Esophagus squamous epithelium (tissue), 4 donors: ENCODE measurements at regions not wholly inside any gene's neighbourhood (a gene's known extent, or its start where the extent isn't known, plus 50 kb on each side); places are given as distances from the start of the nearest gene placed in this dataset.

Source experiments
- POLR2A ChIP-seq, 4 donors: fragments of 450-650 bp; IDR thresholded peaks; one replicate each; pipeline ENCODE4 v1.6.1; 2017; ENCODE audit warnings: antibody characterized with exemption in 4 of 4, mild to moderate bottlenecking in 4 of 4, moderate library complexity in 3 of 4
- TF ChIP-seq, protein P1 (sequence below), 6 experiments: fragments of 450-650 bp in 4 of 6; fragments of 200-600 bp in 2 of 6; sonication (generic) in 2 of 6; IDR thresholded peaks; one replicate each; pipeline ENCODE4 v1.5.1; 2016 to 2019; ENCODE audit warnings: antibody characterized with exemption in 6 of 6, mild to moderate bottlenecking in 4 of 6, moderate library complexity in 4 of 6

GRCh38 chr5:9710069-9710468 lies 79.9 kb upstream of the TAS2R1 start:
- no peak for TF ChIP-seq POLR2A (IDR thresholded peaks at IDR 0.05)
- TF ChIP-seq, protein P1, sequence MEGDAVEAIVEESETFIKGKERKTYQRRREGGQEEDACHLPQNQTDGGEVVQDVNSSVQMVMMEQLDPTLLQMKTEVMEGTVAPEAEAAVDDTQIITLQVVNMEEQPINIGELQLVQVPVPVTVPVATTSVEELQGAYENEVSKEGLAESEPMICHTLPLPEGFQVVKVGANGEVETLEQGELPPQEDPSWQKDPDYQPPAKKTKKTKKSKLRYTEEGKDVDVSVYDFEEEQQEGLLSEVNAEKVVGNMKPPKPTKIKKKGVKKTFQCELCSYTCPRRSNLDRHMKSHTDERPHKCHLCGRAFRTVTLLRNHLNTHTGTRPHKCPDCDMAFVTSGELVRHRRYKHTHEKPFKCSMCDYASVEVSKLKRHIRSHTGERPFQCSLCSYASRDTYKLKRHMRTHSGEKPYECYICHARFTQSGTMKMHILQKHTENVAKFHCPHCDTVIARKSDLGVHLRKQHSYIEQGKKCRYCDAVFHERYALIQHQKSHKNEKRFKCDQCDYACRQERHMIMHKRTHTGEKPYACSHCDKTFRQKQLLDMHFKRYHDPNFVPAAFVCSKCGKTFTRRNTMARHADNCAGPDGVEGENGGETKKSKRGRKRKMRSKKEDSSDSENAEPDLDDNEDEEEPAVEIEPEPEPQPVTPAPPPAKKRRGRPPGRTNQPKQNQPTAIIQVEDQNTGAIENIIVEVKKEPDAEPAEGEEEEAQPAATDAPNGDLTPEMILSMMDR (IDR thresholded peaks at IDR 0.05) = no peak
